T-helper 2 cell (primary cell): ENCODE measurements at regions not wholly inside any gene's neighbourhood (a gene's known extent, or its start where the extent isn't known, plus 50 kb on each side); places are given as distances from the start of the nearest gene placed in this dataset.
"Not testable (repeated sequence)": the region's sequence is repeated elsewhere in the genome, so short reads cannot be mapped to it uniquely, and the experiment has no call there.

Experiments
- DNase-seq, 5 experiments: peaks; one replicate each; pipeline versions ENCODE4 v3.0.0 to v3.0.0-alpha.2; 2012 to 2022

DNA sequence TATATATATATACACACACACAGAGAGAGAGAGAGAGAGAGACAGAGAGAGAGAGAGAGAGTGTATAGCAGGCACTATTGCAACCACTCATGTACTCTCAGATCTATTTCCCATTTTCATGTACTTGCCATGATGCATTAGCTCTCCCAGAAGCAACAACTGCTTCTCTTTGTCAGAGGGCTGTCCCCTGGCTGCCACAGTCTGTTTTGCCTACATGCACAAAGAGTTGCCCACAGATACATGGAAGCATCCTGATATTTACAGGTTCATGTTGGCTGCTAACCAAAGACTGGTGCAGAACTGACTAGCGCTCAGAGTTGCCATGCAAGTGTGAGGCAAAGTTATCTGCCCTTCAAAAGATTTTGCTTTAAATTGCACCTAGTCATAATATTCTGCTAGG lies 469.3 kb upstream of the ZNF804A start:
- DNase-seq, result no peak

DNA sequence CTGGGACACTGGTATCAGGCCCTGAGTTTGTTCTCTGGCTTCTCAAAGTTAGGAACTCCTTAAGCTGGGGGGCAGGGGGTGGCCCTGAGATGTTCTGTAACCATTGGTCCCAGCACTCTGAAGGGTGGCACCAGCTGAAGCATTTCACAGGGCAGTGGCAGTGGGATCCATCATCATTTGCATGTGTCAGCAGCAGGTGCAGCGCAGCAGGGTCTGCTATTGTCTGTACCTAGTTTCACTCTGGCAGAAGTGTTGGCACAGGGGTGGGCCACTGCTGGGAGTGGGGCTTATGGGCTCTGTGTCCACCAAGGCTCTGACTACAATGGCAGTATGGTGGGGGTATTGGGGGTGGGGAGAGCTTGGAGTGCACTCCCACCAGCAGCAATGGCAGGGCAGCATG lies 460.4 kb upstream of the ZNF804A start:
- DNase-seq, result no peak

- no peak for DNase-seq
These were observed 456.5 kb upstream of the ZNF804A start for GRCh38 chr2:184141866-184142265.

DNA sequence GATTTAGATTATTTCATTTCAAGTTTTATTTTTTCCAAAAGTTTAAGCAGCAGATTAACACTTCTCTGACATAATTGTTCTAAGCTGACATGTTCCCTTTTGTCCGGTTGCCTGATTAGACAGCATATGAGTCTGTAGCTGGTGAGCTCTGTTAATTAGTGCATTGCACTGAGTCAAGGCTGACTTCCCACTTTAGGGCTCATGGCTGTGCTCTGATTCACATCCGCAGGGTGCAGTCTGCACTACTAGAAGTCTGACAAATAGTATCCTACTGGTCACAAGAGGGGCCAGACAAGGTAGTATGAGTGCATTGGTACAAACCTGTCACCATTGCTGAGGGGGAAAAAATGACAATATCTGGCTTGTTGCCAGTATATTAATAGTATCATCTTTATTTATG lies 443.9 kb upstream of the ZNF804A start:
- DNase-seq, result no peak

DNA sequence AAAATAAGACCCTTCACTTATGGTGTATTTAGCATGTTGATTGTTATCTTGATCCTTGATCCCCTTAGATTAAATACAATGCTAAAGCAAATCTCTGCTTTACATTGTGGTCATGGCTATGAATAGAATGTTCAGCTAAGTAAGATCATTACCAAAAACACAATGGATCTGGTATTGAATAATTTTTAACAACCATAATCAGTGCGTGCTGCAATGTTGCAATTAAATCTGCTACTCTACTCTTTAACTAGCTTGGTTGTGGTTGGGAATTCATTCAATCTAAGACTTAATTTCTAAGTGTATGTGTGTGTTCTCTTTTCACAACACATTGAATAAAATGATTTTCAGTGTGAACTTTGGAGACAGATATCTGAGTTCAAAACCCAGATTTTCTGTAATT lies 442.5 kb upstream of the ZNF804A start:
- DNase-seq, result no peak

GRCh38 chr2:184157141-184157540 lies 441.2 kb upstream of the ZNF804A start:
- no peak for DNase-seq

GRCh38 chr2:184162426-184162825 lies 435.9 kb upstream of the ZNF804A start:
- DNase-seq, result no peak

DNA sequence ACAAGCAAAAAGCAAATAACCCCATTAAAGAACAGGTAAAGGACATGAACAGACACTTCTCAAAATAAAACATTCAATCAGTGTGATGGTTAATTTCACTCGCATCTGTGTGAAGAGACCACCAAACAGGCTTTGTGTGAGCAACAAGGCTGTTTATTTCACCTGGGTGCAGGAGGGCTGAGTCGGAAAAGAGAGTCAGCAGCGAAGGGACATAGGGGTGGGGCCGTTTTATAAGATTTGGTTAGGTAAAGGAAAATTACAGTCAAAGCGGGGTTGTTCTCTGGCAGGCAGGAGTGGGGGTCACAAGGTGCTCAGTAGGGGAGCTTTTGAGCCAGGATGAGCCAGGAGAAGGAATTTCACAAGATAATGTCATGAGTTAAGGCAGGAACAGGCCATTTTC lies 429.5 kb upstream of the ZNF804A start:
- DNase-seq, result not testable (repeated sequence)

DNA sequence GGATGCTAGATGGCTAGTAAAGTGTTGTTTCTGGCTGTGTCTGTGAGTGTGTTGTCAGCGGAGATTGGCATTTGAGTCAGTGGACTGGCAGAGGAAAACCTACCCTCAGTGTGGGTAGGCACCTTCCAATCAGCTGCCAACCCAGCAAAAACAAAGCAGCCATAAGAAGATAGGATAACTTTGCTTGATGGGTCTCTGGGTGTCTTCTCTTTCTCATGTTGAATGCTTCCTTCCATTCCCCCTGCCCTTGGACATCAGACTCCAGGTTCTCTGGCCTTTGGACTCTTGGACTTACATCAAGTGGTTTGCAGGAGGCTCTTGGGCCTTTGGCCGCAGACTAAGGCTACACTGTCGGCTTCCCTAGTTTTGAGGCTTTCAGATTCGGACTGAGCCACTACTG lies 429.0 kb upstream of the ZNF804A start:
- no peak for DNase-seq

- no peak for DNase-seq
These were observed 423.7 kb upstream of the ZNF804A start for GRCh38 chr2:184174493-184175104.

DNA sequence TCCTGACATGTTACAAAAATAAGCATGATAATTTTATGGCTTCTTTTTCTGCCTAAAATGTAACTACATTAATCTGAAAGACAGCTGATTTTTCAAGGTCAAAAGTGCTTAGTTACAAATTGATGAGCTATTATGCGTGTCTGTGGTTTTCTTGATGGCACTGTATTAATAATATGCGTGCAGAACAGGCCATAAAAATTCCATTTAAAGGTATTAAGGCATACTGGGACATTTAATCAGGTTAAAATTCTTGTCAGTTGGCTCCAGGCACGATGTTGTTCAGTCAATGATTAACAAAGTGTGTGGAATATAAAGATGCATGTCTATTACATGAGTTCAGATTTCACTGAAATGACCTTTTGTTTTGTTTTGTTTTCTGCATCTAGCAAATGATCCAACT lies 420.1 kb upstream of the ZNF804A start:
- DNase-seq, result no peak

GRCh38 chr2:184186436-184186835 lies 411.9 kb upstream of the ZNF804A start:
- DNase-seq, result no peak

GRCh38 chr2:184187421-184187971 lies 410.8 kb upstream of the ZNF804A start:
- DNase-seq, result no peak

- no peak for DNase-seq
These were observed 407.6 kb upstream of the ZNF804A start for GRCh38 chr2:184190725-184191124.

- DNase-seq, result no peak
These were observed 405.7 kb upstream of the ZNF804A start for GRCh38 chr2:184192649-184193048.

DNA sequence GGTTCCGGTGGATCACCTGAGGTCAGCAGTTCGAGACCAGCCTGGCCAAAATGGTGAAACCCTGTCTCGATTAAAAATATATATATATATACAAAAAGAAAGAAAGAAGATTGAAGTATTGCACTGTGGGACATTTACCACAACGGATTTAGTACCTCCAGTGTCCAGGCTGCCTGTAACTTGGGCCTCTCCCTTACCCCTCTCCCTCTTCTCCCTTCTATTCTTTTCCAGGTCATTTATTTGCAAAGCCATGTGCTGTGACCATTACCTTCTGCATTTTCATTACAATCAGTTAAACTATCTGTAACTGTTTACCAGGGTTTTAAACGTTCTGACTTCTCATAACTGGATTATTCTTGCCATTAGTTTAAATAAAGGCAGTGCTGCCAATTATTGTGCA lies 400.9 kb upstream of the ZNF804A start:
- DNase-seq, result no peak

- not testable (repeated sequence) for DNase-seq
These were observed 399.5 kb upstream of the ZNF804A start for GRCh38 chr2:184198791-184199190.

- no peak for DNase-seq
These were observed 399.1 kb upstream of the ZNF804A start for GRCh38 chr2:184199274-184199673.

DNA sequence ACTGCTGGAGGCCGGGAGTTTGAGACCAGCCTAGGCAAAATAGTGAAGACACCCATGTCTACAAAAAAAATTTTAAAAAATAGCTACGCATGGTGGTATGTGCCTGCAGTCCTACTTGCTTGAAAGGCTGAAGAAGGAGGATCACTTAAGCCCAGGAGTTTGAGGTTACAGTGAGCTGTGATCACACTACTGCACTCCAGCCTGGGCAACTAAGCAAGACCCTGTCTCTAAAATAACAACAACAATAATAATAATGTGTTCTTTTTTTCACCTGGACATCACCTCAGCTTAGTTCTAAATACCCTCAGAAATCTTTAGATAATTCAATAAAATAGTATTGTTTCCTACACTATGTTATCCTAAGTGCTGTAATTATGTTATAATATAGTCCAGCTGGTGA lies 397.1 kb upstream of the ZNF804A start:
- DNase-seq, result no peak

- no peak for DNase-seq
These were observed 394.7 kb upstream of the ZNF804A start for GRCh38 chr2:184203661-184204060.

DNA sequence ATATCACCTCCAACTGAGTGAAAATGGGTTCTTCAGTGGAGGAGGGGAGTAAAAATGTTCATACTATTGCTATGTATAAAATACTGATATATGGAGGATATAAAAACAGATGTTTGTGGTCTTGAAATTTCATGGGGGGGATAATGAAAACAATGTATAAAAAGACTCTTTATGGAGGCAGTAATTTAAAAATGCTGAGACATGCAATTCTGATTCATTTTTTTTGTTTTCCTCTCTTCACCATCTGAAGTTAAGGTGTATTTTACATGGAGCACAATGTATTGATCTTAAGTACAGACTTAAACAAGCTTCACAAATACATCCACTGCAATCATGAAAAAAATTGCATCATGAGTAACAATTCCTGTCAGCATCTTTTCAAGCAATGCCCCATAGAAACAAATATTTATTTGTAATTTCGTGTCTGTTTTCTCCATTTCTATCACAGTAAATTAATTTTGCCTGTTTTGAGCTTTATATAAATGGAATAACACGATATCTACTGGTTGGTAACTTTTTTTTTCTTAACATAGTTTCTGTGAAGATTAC lies 393.2 kb upstream of the ZNF804A start:
- DNase-seq, result no peak

DNA sequence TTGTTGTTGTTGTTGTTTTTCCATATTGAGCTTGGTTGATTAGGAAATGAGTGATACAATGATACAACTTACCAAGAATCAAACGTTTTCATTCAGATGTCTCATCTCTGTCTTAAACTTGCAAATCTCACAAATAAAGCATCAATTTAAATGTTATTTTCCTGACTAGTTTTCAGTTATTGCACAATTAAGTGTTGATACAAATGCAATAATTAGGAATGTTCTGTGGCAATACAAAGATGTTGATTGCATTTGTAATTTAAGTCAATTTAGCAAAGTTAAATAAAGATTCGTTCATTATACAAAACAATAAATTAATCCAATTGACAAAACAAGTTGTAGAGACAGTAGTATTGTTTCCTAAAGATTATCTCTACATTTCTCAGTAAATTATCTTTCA lies 392.3 kb upstream of the ZNF804A start:
- DNase-seq, result no peak

- no peak for DNase-seq
These were observed 388.0 kb upstream of the ZNF804A start for GRCh38 chr2:184210329-184210728.

DNA sequence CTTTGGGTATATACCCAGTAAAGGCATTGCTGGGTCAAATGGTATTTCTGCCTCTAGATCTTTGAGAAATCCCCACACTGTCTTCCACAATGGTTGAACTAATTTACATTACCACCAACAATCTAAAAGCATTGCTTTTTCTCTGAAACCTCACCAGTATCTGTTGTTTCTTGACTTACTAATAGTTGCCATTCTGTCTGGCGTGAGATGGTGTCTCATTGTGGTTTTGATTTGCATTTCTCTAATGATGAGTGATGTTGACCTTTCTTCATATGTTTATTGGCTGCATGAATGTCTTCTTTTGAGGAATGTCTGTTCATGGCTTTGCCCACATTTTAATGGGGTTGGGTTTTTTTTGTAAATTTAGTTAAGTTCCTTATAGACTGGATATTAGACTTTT lies 382.6 kb upstream of the ZNF804A start:
- no peak for DNase-seq

DNA sequence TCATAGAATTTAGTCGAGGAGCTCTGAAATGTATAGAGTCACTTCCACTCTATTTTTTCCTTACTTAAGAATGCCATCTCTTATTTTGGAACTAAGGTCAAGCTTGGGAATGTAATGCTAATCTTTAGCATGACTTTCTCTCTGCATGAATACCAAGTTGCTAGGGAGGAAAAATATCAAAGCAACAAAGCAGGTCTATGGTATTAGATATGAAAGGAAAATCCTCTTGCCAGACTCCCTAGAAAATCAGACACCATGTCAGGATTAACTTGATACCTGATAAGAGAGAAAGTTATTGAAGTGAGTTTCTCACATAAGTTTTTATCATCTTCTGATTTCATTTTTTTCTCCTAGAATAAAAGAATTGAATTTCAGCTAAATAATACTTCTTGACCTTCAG lies 341.7 kb upstream of the ZNF804A start:
- no peak for DNase-seq
